ENCODE measurements at regions not wholly inside any gene's neighbourhood (a gene's known extent, or its start where the extent isn't known, plus 50 kb on each side); places are given as distances from the start of the nearest gene placed in this dataset.

DNA sequence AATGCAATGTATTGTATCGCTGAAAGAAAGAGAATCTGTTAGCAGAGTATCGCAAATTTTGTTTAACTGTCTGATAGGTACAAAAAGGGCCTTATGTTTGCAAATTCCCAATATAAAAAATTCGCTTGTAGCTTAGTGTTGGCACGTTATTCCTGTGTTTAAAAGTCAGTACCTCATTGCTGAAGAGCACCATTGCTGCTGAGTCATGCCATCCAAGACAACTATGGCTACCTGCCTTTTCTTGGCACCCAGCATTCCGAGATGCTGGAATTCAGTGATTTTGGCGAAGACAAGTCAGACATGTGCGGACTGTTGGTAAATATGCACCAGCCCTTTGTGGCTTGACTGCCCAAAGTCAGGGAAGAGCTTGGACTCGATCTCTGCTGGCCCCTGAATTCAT, 149.5 kb upstream of the EEA1 start:
- TF ChIP-seq, protein P1, sequence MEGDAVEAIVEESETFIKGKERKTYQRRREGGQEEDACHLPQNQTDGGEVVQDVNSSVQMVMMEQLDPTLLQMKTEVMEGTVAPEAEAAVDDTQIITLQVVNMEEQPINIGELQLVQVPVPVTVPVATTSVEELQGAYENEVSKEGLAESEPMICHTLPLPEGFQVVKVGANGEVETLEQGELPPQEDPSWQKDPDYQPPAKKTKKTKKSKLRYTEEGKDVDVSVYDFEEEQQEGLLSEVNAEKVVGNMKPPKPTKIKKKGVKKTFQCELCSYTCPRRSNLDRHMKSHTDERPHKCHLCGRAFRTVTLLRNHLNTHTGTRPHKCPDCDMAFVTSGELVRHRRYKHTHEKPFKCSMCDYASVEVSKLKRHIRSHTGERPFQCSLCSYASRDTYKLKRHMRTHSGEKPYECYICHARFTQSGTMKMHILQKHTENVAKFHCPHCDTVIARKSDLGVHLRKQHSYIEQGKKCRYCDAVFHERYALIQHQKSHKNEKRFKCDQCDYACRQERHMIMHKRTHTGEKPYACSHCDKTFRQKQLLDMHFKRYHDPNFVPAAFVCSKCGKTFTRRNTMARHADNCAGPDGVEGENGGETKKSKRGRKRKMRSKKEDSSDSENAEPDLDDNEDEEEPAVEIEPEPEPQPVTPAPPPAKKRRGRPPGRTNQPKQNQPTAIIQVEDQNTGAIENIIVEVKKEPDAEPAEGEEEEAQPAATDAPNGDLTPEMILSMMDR (IDR thresholded peaks at IDR 0.05 in 8 of 11, conservative IDR thresholded peaks at IDR 0.05 in 3 of 11) = no peak
- no peak for TF ChIP-seq POLR2A (IDR thresholded peaks at IDR 0.05)

All from spleen (tissue), 7 donors.